OCI-LY7 (cell line): ENCODE measurements at regions not wholly inside any gene's neighbourhood (a gene's known extent, or its start where the extent isn't known, plus 50 kb on each side); places are given as distances from the start of the nearest gene placed in this dataset.
"Not testable (repeated sequence)": the region's sequence is repeated elsewhere in the genome, so short reads cannot be mapped to it uniquely, and the experiment has no call there.

Experiments used
- BruUV-seq: library from RNA; stranded (reverse); fragments of 400-500 nt; replicated peaks from 2 replicates; lab custom pipeline; 2021; lab: Mats Ljungman, UMichigan
- CTCF ChIA-PET: fragments of 300-600 bp; sonication (Branson Sonifier 250); formaldehyde crosslinking; loops from one replicate; lab custom pipeline; 2022; ENCODE audit warnings: antibody characterized with exemption; ENCODE audit not compliant: unreplicated experiment; lab: Charles Lee
- POLR2A ChIA-PET: fragments of 300-600 bp; sonication (Branson Sonifier 250); formaldehyde crosslinking; loops from one replicate; lab custom pipeline; 2022; ENCODE audit warnings: antibody characterized with exemption; lab: Charles Lee
- DNase-seq: peaks from one replicate; pipeline ENCODE4 v3.0.0-alpha.2; 2015; ENCODE audit warnings: low spot score
- H2AFZ ChIP-seq: fragments of 200-600 bp; sonication (generic), shearing (Covaris generic); 2 replicates; pipeline ENCODE4 v1.6.1; 2014; ENCODE audit warnings: mild to moderate bottlenecking, antibody characterized with exemption, low read length, moderate library complexity
- H3K27ac ChIP-seq: fragments of 200-600 bp; sonication (generic); 2 replicates; pipeline ENCODE4 v1.5.1; 2014; ENCODE audit warnings: mixed run types, low read depth, mild to moderate bottlenecking, moderate library complexity, low read length, inconsistent platforms; ENCODE audit not compliant: poor library complexity, severe bottlenecking
- H3K36me3 ChIP-seq: fragments of 200-600 bp; sonication (generic); 2 replicates; pipeline ENCODE4 v1.6.1; 2014; ENCODE audit warnings: mild to moderate bottlenecking, antibody characterized with exemption, low read length, moderate library complexity, mixed read lengths; ENCODE audit not compliant: insufficient read depth
- H3K4me1 ChIP-seq: fragments of 200-600 bp; sonication (generic); 2 replicates; pipeline ENCODE4 v1.5.1; 2014; ENCODE audit warnings: mild to moderate bottlenecking, low read length; ENCODE audit not compliant: insufficient read depth, poor library complexity, severe bottlenecking
- H3K4me2 ChIP-seq: fragments of 200-600 bp; sonication (generic); 2 replicates; pipeline ENCODE4 v1.6.1; 2014; ENCODE audit warnings: mild to moderate bottlenecking, low read length
- H3K4me3 ChIP-seq: fragments of 200-600 bp; sonication (generic); 2 replicates; pipeline ENCODE4 v1.5.1; 2014; ENCODE audit warnings: mild to moderate bottlenecking, low read depth, low read length; ENCODE audit not compliant: poor library complexity, severe bottlenecking
- H3K79me2 ChIP-seq: fragments of 200-600 bp; sonication (generic); 2 replicates; pipeline ENCODE4 v1.6.1; 2016; ENCODE audit warnings: low read depth, mild to moderate bottlenecking, low read length, moderate library complexity, mixed read lengths; ENCODE audit not compliant: insufficient read depth
- H3K9me2 ChIP-seq: fragments of 200-600 bp; sonication (generic); 2 replicates; pipeline ENCODE4 v1.6.1; 2016; ENCODE audit warnings: mild to moderate bottlenecking, low read length, mixed read lengths; ENCODE audit not compliant: insufficient read depth
- H3K9me3 ChIP-seq: fragments of 200-600 bp; sonication (generic); 2 replicates; pipeline ENCODE4 v1.6.1; 2014; ENCODE audit warnings: mild to moderate bottlenecking, mixed run types, low read length, mixed read lengths
- H4K20me1 ChIP-seq: fragments of 200-600 bp; sonication (generic); 2 replicates; pipeline ENCODE4 v1.6.1; 2014; ENCODE audit warnings: mild to moderate bottlenecking, antibody characterized with exemption, low read length, moderate library complexity, mixed read lengths; ENCODE audit not compliant: insufficient read depth
- EZH2phosphoT487 ChIP-seq: fragments of 200-600 bp; sonication (generic); IDR thresholded peaks from 2 replicates; pipeline ENCODE4 v1.6.1; 2018; ENCODE audit warnings: low read depth, borderline replicate concordance, mild to moderate bottlenecking, mixed run types, antibody characterized with exemption, low read length, moderate library complexity, mixed read lengths
- intact Hi-C: fragments of 100-400 bp; cut with micrococcal nuclease; formaldehyde crosslinking; loops from one replicate; pipeline ENCODE4 v1.10.0; 2022; ENCODE audit not compliant: unreplicated experiment
- TF ChIP-seq, protein P1 (sequence below): fragments of 200-600 bp; sonication (generic); conservative IDR thresholded peaks from 2 replicates; pipeline ENCODE4 v1.5.1; 2014; ENCODE audit warnings: mild to moderate bottlenecking, antibody characterized with exemption, low read length, moderate library complexity, mixed read lengths

DNA sequence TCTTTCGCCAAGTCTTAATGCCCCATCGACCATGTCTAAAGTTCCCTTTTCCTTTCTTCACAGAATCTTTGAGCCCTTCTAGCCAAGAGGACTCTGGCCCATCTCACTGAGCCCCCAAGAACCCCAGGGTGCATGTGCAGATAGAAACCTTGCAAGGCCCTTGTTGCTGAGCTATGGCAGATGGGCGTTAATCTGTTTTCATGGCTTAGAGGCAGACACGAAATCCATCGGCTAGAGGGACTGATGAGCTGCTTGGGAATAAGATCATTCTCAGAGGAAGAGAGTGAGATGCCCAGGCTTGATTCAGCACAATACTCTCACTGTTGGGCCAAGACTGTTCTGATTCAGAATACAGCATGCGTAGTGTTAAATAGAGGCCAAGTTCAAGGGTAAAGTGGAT, 262.5 kb upstream of the C9orf72 start:
- no peak for TF ChIP-seq EZH2phosphoT487
- TF ChIP-seq, protein P1, sequence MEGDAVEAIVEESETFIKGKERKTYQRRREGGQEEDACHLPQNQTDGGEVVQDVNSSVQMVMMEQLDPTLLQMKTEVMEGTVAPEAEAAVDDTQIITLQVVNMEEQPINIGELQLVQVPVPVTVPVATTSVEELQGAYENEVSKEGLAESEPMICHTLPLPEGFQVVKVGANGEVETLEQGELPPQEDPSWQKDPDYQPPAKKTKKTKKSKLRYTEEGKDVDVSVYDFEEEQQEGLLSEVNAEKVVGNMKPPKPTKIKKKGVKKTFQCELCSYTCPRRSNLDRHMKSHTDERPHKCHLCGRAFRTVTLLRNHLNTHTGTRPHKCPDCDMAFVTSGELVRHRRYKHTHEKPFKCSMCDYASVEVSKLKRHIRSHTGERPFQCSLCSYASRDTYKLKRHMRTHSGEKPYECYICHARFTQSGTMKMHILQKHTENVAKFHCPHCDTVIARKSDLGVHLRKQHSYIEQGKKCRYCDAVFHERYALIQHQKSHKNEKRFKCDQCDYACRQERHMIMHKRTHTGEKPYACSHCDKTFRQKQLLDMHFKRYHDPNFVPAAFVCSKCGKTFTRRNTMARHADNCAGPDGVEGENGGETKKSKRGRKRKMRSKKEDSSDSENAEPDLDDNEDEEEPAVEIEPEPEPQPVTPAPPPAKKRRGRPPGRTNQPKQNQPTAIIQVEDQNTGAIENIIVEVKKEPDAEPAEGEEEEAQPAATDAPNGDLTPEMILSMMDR = no peak
- DNase-seq = no peak
- Histone ChIP-seq H3K4me2 (no peak overlapping the region), H3K4me3 (no peak overlapping the region), H4K20me1 (no peaks in the 10 kb centered on the region), H3K79me2 (no peaks in the 10 kb centered on the region), H3K9me3 (no peaks in the 10 kb centered on the region), H2AFZ (no peak overlapping the region), H3K36me3 (no peaks in the 10 kb centered on the region), H3K4me1 (no peaks in the 10 kb centered on the region), H3K9me2 (no peaks in the 10 kb centered on the region), H3K27ac (no peak overlapping the region)
- ChIA-PET CTCF (no interaction called here), POLR2A (no interaction called here)
- BruUV-seq = no TSS peak
- intact Hi-C loops = no loop called here

DNA sequence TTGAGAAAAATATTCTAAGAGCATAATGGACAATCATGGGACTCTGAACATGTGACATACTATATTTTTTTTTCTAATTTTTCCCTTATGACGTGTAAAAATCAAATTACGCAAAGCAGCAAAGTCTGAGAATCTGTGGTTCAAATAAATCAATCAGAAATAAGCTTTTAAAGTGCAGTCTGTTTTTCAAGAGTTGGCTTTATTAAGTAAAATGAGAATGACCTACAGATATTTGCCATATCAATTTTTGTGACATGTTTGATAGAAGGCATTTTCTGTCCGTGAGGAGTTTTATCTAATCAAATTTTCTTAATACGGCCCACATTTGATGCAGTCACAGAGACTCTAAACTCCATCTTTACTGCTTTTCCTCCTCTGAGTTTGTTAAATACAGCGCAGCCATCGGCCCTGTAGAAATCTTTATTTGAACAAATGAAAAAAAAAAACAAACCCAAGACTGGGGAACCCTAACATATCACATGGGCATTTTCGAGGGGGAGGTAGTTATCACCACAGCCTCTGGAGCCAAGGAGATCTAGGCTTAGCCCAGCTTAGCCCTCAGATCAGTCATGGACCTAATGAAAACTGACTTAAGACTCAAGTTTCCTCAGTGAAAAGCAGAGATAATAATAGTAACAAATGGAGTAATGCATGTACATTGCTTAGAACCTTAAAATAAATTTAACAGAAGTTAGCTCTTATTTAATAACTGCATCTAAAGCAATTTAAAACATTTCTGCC, 263.6 kb upstream of the C9orf72 start:
- no peak overlapping the region for H3K4me3 ChIP-seq
- TF ChIP-seq EZH2phosphoT487 = no peak
- TF ChIP-seq, protein P1 = no peak
- POLR2A ChIA-PET = no interaction called here
- H3K9me3 ChIP-seq = no peaks in the 10 kb centered on the region
- CTCF ChIA-PET = no interaction called here
- no peaks in the 10 kb centered on the region for H4K20me1 ChIP-seq
- BruUV-seq = no TSS peak
- no peaks in the 10 kb centered on the region for H3K79me2 ChIP-seq
- DNase-seq = no peak
- H3K27ac ChIP-seq = no peak overlapping the region
- intact Hi-C loops = no loop called here
- H3K4me1 ChIP-seq = no peaks in the 10 kb centered on the region
- H3K4me2 ChIP-seq = no peak overlapping the region
- H3K9me2 ChIP-seq = no peaks in the 10 kb centered on the region
- no peaks in the 10 kb centered on the region for H3K36me3 ChIP-seq
- H2AFZ ChIP-seq = no peak overlapping the region

DNA sequence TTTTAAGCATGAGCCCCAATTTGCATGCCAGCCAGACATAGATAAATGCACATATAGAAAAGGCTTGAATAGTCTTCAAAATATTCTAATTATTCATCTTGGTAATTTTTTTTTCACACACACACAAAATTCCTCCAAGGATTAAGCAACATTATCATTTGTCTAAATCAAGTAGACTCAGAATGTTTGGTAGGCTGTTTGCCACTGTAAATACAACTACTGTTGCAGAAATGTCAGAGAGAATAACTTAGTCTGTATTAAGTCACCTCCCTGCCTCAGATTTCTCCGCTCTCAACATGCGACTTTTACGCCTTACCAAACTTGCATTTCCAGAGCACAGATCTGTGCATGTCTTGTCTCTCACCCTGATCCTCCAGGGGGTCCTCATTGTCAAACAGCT, 265.6 kb upstream of the C9orf72 start:
- H3K4me2 ChIP-seq = no peak overlapping the region
- H2AFZ ChIP-seq = no peak overlapping the region
- no peak overlapping the region for H3K4me3 ChIP-seq
- H3K27ac ChIP-seq = no peak overlapping the region
- POLR2A ChIA-PET = no interaction called here
- H3K4me1 ChIP-seq = no peaks in the 10 kb centered on the region
- H3K79me2 ChIP-seq = no peaks in the 10 kb centered on the region
- no peaks in the 10 kb centered on the region for H4K20me1 ChIP-seq
- H3K36me3 ChIP-seq = no peaks in the 10 kb centered on the region
- H3K9me3 ChIP-seq = no peaks in the 10 kb centered on the region
- intact Hi-C loops = no loop called here
- H3K9me2 ChIP-seq = no peaks in the 10 kb centered on the region
- TF ChIP-seq EZH2phosphoT487 = no peak
- TF ChIP-seq, protein P1 = no peak
- CTCF ChIA-PET = no interaction called here
- DNase-seq = no peak
- BruUV-seq = no TSS peak

DNA sequence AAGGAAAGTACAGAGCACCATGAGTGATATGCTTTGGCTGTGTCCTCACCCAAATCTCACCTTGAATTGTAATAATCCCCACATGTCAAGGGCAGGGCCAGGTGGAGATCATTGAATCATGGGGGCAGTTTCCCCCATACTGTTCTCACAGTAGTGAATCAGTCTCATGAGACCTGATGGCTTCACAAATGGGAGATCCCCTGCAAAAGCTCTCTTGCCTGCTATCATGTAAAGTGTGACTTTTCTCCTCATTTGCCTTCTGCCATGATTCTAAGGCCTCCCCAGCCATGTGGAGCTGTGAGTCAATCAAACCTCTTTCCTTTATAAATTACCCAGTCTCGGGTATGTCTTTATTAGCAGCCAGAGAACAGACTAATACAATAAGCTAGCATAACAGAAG, 266.5 kb upstream of the C9orf72 start:
- H2AFZ ChIP-seq, H3K36me3 ChIP-seq, H3K9me2 ChIP-seq, H3K9me3 ChIP-seq, H3K79me2 ChIP-seq, BruUV-seq, CTCF ChIA-PET, H3K27ac ChIP-seq, H4K20me1 ChIP-seq, intact Hi-C loops, H3K4me1 ChIP-seq, DNase-seq, H3K4me3 ChIP-seq, H3K4me2 ChIP-seq: not testable (repeated sequence)
- POLR2A ChIA-PET = interaction anchor here (0.7 kb wide), 1 partner anchor 10 kb away, joined by 3 read pairs; no protein-coding TSS in a partner anchor
